ENCODE measurements at regions not wholly inside any gene's neighbourhood (a gene's known extent, or its start where the extent isn't known, plus 50 kb on each side); places are given as distances from the start of the nearest gene placed in this dataset.

DNA sequence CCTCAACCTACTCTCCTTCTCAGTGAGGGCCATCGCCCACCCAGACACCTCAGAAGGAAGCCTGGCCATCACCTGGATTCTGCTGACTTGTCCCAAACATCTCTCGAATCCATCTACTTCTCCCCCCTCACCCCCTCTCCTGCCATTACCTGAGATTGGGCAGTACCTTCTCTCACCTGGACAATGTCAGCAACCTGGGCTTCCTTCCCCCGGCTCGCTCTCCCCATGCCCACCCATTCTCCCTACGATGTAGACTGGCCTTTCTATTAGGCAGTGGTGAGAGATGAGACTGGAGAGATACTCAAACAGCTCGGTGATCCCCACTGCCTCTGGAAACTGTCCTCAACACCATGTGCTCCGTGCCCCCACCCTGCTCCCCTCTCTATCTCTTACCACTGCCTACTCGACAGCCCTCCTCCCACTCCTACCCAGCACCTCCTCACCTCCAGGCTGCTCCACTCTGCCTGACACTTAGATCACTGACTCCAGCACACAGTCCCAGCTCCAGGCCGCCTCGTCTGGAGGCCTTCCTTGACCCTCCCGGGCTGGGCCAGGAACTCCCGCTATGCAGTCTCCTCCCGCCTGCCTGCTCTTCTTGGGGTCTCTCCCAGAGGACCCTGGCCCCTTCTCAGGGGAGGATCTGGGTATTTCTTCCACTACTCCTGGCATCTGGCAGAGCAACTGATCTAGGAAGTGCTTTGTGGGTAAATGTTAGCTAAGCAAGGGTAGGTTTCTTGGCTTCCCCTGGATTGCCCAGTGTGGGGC lies 235.8 kb upstream of the NLRP1 start:
- DNase-seq (ENCODE audit: low spot score) = no peak

DNA sequence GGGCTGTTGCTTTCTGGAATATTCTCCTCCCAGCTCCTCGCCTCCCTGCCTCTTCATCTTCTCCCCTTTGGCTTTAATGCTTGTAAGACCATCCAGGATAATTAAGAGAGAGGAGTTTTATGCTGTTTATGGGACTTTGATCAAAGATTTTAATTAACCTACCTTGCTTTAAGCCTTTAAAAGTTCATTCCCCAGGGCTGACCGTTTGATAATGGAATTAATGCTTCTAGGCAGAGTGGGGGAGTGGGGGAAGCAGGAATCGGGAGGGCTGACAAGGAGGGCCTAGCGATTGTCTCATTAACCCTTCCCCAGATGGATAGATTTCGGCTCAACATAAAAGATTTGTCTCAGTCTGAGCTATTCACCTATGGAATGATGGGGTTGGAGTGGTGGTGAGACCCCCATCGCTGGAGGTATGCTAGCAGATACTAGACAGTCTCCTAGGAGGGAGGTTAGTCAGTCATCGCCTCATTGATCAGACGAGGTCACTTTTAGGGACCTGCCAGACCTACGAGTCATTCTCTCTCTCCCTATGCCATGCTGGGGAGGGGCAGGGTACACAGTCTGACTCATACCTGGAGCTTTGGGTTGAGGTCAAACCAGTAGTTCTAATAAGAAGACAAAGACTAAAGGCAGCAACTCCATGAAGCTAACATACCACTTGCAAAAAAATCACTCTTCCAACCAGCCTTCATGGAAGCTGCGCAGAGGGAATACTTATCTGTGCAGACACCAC lies 236.6 kb upstream of the NLRP1 start:
- no peak for DNase-seq (ENCODE audit: low spot score)

GRCh38 chr17:5821803-5822202 lies 237.5 kb upstream of the NLRP1 start:
- no peak for DNase-seq (ENCODE audit: low spot score)

- no peak for DNase-seq (ENCODE audit: low spot score)
Measured at GRCh38 chr17:5822281-5823060, 238.2 kb upstream of the NLRP1 start.

- no peak for DNase-seq (ENCODE audit: low spot score)
Measured at GRCh38 chr17:5823219-5823618, 238.9 kb upstream of the NLRP1 start.

DNA sequence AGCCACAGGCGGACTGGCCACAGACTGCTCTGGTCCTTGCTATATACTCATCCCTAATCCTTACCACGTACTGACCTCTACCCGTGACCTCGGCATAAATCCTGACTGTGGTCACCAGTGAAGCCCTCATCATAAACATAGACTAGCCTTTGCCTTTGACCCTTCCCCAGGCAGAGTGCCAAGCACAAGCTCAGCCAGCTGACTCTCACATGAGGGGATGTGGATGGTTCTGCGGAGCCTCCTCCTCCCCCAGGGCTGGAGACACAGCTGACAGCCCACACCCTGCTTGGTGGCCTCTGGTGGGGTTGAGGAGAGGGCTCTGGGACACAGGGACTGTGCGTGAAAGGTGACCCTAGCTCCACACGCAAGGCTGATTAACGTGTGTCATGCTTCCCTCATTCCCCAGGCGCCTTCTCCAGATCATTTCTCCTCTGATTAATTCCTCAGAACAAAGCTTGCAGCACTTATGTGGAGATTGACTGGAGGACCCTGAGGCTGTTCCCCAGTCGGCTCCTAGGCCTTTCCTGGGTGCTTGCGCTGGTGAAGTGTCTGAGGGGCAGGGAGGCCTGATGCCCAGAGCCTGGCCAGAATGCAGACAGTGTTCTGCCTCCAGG lies 241.5 kb upstream of the NLRP1 start:
- peak; percentile 32 for DNase-seq (ENCODE audit: low spot score)

- no peak for DNase-seq (ENCODE audit: low spot score)
Measured at GRCh38 chr17:5826384-5826783, 242.1 kb upstream of the NLRP1 start.

- no peak for DNase-seq (ENCODE audit: low spot score)
Measured at GRCh38 chr17:5830921-5831320, 239.3 kb upstream of the WSCD1 start.

- DNase-seq (ENCODE audit: low spot score) = no peak
Measured at GRCh38 chr17:5832886-5833285, 237.3 kb upstream of the WSCD1 start.

DNA sequence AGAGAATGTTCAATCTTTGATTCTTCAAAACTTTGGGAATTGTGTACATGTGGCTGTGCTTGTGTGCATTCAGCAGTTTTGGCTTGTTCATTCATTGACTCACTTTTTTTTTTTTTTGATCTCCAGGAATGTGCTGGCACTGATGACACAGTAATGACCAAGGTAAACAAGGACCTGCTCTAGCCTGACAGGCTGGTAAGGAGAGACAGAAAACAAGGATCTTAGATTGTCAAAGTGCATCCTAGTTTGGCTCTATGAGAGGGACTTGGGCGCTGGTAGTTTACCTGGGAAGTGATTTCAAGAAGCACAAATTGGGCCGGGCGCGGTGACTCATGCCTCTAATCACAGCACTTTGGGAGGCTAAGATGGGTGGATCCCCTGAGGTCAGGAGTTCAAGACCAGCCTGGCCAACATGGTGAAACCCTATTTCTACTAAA lies 233.1 kb upstream of the WSCD1 start:
- DNase-seq (ENCODE audit: low spot score) = peak; percentile 56

DNA sequence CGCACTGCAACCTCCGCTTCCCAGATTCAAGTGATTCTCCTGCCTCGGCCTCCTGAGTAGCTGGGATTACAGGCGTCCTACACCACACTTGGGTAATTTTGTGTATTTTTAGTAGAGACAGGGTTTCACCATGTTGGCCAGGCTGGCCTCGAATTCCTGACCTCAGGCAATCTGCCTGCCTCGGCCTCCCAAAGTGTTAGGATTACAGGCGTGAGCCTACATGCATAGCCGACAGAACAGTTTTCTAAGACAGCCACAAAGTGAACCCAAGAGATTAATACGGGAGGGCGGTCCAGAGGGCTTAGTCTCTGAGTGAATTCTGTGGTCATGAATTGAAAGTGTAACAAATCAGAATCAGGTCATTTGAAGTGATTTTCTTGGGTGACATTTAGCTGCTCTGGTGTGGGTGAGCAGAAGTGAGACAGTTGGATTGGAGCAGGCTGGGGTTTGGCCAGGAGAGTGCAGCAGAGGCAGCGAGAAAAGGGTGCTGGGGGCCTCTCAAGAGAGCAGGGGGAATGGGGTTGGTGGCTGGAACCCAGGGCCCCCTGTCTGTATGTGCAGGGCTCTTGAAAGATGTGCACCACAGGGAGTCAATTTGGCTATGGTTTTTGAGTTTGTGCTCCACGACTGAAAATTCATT lies 231.4 kb upstream of the WSCD1 start:
- DNase-seq (ENCODE audit: low spot score) = no peak

DNA sequence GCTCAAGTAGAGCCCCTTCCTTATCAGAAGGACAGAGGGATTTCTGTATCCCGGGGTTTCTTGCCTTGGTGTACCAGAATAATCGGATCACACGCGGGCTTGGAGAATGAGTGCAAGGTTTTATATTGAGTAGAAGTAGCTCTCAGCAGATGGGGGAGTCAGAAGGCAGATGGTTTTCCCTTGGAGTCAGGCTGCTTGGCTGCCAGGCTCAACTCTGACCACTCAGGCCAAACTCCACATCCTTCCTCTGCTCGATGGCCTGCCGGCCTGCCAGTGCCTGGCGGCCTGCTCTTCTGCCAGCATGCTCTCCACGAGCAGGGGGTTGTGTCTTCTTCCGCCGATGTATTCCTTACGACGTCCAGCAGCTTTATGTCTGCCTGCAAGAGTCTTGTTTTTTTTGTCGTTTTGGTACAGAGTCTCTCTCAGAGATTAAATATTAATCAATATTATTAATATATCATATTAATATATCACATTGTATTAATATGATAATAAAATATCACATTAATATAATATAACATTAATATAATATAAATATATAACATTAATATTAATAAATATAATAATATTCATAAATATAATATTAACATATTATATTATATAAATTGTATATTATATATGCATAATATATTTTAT lies 229.2 kb upstream of the WSCD1 start:
- no peak for DNase-seq (ENCODE audit: low spot score)

DNA sequence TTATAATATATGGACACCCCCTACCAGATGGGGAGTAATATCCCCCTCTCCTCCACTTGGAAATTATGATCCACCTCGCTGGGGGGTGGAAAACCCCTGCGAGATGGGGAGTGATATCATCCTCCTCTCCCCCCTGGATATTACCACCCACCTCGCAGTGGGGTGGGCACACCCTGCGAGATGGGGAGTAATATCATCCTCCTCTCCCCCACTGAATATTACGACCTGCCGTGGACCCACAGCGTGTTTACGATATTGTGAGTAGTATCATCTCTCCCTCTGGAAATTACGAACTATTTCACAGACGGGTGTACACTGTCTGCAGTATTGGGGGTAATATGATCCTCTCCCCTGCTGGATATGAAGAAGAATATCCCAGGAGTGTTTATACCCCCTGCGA lies 228.3 kb upstream of the WSCD1 start:
- no peak for DNase-seq (ENCODE audit: low spot score)

GRCh38 chr17:5843366-5844026 lies 226.7 kb upstream of the WSCD1 start:
- no peak for DNase-seq (ENCODE audit: low spot score)

DNA sequence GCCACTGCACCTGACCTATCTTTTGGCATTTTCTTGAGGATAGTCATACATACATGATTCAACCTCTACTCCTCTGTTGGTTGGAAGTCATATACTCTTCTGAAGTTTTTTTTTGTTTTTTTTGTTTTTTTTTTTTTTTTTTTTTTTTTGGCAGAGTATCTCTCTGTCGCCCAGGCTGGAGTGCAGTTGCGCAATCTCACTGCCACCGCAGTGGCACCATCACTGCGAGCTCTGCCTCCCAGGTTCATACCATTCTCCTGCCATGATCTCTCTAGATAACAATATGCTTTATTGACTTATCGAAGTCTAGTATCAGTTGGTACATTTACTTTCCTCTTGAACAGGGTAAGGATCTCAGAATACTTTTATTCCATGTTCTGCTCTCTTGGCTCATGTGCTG lies 224.2 kb upstream of the WSCD1 start:
- DNase-seq (ENCODE audit: low spot score) = no peak

- no peak for DNase-seq (ENCODE audit: low spot score)
Measured at GRCh38 chr17:5854871-5855554, 215.2 kb upstream of the WSCD1 start.

DNA sequence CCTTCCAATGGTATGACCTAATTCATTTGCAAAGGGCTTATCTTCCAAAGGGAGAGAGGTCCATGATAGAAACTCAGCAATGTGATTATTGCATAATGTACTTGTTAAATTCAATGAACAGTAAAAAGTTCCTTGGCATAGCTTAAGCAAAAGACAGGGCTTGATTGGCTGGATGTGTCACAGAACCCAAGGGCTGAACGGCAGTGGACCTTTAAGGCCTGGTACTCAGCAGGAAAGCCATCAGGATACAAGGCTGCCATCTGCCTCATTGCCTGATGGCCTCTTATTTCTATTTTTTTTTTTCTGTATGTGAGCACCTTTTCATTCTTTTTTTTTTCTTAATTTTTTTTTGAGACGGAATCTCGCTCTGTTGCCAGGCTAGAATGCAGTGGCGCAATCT lies 208.9 kb upstream of the WSCD1 start:
- DNase-seq (ENCODE audit: low spot score) = no peak

DNA sequence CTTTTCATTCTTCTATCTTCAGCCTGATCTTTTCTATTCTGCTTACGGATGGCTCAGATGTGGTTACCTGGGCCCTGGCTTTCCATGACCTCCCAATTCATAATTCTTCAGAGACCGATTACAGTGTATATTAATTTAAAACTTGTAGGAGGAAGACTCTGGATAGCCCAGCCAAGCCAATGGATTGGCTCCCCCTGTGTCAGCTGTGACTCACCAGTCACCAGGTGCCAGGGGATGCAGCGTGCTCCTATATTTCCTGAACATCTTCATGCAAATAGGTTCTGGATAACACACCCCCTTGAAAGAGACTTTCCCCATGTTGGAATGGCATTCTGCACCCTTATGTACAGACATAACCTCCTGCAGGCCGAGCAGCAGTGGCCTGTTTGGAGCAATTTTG lies 208.3 kb upstream of the WSCD1 start:
- no peak for DNase-seq (ENCODE audit: low spot score)

DNA sequence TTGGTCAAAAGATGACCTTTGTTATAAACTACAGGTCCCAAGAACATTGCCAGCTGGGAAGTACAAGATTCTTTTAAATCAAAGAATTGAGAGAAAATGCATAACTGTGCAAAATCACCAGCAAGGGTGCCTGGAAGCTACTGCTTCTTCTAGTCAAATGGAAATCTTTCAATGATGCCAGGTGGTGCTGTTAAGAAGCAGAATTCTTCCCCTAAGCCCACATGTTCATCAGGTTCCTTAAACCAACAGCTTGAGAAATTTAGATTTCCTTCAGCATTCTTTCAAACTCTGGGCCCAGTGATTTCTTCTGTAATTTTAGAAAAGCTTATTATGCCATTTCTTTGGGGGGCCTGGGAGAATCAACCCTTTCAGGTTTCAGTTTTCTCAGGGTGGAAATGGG lies 207.8 kb upstream of the WSCD1 start:
- no peak for DNase-seq (ENCODE audit: low spot score)
